HPDE6-E6E7 (cell line): ENCODE measurements at regions not wholly inside any gene's neighbourhood (a gene's known extent, or its start where the extent isn't known, plus 50 kb on each side); places are given as distances from the start of the nearest gene placed in this dataset.
"Not testable (repeated sequence)": the region's sequence is repeated elsewhere in the genome, so short reads cannot be mapped to it uniquely, and the experiment has no call there.

Source experiments
- DNase-seq: peaks from one replicate; pipeline ENCODE4 v3.0.0; 2011; ENCODE audit warnings: missing footprints; ENCODE audit errors: extremely low spot score

DNA sequence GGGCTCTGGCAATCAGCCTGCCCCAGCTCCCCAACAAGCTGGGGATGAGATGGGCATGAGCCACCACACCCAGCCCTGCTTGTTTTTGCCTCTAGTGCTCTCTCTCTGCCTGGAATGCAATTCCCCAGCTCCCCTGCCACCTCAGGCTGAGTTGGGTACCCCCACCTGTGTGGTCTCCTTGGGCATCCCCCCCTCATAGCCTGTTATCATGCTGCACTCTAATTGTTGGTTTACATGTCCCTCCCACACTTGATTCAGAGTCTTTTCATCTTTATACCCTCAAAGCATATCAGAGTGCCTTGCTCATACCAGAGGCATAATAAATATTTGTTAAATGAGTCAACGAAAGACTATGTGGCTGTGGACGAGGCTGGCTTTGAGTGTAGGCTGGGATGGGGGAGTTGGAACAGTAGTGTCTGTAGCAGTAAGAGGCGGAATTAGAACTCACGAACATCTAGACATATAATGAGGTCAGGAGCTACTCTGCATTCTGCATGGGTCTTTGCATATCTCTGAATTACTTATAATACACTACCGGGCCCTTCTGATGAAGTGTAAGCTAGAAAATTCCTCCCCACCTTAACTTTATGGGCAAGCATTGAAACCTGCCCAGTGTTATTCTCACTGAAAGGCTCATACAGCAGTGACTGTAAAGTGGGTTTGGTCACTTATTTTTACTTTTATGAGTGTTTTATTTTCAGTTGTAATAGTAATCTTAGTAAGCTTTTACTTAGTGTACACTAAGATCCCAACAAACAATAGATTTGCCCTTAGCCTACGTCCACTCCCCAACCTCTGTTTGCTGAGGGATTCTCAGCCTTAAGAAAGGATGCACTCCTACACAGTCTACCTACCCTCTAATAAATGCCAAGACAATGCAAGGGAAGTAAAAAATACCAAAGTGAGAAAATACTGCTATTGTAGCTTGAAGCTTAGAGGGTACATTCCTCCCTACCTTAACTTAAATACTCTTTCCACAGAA lies 58.7 kb downstream of the EDN1 start:
- peak; percentile 62 for DNase-seq

DNA sequence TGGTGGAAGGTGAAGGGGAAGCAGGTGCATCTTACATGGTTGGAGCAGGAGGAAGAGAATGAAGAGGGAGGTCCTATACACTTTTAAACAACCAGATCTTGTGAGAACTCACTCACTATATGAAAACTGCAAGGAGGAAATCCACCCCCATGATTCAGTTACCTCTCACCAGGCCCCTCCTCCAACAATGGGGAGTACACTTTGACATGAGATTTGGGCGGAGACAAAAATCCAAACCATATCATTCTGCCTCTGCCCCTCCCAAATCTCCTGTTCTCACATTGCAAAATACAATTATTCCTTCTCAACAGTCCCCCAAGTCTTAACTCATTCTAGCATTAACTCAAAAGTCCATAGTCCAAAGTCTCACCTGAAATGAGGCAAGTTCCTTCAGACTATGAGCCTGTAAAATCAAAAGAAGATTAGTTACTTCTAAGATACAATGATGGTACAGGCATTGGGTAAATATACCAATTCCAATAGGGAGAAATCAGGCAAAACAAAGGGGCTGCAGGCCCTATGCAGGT lies 60.5 kb downstream of the EDN1 start:
- no peak for DNase-seq

DNA sequence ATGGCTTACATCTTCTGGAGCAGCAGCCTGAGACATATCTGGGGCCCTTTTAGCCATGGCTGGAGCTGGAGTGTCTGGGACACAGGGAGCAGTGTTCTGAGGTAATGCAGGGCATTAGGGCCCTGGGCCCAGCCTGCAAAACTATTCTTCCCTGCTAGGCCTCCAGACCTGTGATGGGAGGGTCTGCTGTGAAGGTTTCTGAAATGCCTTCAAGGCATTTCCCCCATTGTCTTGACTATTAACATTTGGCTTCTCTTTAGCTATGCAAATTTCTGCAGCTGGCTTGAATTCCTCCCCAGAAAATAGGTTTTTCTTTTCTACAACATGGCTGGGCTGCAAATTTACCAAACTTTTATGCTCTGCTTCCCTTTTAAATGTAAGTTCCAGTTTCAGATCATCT lies 61.5 kb downstream of the EDN1 start:
- no peak for DNase-seq

DNA sequence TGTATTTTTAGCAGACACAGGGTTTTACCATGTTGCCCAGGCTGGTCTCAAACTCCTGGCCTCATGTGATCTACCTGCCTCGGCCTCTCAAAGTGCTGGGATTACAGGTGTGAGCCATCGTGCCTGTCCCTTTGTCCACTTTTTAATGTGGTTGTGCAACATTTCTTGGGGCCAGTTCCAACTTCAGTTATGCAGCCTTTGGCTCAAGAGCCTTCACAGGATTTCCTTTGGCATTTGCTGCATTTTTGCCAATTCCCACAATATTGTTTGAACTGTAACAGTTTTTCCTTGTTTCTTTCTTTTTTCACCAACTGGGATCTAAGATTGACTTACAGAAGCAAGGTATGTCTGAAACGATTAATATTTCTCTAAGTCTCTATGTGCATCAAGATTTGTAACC lies 63.6 kb downstream of the EDN1 start:
- DNase-seq = no peak

DNA sequence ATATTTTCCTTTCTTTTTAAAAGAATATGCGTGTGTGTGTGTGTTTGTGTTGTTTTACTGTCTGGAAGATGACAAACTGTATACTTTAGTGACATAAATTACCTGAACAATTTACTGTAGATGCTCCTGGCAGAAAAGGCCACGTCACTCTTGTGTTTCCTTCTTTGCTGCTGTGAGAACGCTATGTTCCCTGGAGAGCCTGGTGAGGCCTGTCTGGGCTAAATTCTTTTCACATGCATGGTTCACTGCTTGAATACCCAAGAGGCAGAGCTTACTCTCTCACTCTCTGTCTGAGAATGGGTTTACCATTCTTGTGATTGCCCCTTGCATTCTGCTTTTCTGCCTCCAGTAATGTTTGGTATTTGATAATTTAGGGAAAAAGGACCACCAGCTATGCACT lies 64.3 kb downstream of the EDN1 start:
- peak; percentile 71 for DNase-seq

DNA sequence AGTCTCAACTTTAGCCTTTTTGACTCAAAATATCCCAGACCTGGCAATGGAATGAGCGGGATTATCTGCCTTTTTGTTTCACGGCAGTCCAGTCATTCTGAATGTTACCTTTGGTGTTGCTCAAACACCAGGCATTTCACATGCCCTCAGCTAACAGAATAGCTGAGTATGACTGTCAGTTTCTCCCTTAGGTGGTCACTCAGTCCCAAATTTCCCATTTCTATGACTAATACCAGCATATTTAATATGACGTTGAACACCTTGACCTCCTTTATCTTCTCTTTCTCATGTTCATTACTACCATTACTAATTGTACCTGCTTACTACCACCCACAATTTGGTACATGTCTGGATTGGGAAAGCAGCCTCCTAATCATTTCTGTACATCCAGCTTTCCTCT lies 65.2 kb downstream of the EDN1 start:
- DNase-seq = no peak

DNA sequence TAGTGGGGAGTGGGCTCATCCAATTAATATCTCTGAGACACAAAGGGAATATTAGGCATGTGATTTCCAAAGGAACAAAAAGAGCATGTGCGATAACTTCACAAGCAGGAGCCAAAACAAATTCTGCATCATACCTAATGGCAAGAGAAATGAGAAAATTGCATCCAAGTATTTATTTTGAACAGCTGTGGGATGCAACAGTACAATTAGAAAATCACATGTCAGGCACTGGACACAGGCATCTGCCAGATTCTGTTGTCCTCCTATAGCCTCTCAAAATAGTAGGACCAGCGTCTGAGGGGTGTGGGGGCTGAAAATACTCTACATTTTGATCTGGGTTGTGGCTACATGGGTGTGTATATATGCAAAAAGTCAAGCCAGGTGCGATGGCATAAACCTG lies 66.3 kb downstream of the EDN1 start:
- DNase-seq = no peak

DNA sequence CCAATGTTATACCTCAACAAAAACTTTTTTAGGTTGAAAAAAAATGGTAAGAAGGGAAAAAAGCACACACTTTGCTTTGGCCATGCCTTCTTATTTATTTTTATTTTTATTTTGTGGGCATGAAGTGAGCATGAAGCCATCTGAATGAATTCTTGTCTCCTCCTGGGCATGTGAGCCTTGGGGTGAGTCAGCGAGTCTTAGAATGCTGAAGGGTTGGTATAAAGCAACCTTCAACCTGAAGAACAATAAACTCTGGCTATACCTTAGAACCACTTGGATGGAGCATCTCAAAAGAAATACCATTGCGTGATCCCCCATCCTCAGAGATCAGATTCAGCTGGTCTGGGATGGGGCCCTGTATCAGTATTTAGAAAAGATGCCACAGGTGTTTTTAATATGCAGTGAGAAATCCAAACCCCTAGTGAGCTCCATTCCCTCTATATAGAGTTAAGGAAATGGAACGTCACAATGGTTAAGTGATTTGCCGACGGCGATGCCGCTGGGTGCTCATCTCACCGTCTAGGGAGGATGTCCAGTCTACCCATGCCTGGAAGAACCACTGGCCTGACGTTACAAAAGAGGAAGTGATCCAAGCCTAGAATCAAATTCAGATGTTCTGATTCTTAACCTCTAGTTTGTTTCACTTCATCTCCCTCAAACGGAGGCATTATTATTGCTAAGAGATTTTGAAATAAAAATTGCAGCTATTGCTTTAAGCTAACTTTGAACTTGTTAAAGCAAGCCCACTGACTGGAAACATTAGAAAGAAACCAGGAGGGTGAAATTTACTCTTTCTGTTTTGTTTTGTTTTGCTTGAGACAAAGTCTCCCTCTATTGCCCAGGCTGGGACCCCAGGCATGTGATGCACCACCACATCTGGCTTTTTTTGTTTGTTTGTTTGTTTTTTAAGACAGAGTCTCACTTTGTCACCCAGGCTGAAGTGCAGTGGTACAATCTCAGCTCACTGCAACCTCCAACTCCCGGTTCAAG lies 67.1 kb downstream of the EDN1 start:
- DNase-seq = no peak

DNA sequence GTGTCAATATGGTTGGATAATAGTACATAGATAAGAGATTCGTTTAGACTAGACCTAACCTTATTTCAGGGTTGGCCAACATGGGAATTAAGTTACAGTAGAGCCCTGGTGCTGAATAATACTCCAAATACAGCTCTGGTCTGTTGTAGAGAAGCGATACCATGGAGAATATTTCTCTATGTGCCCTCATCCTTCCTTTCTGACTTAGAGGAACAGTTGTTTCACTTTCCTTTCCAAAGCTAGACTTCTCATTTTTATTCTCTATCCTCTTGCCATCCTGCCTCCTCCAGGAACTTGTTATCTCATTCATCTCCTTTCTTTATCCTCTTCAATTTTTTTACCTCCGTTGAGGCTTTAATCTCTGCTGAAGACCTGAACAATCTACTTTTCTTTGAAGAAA lies 68.9 kb downstream of the EDN1 start:
- no peak for DNase-seq

DNA sequence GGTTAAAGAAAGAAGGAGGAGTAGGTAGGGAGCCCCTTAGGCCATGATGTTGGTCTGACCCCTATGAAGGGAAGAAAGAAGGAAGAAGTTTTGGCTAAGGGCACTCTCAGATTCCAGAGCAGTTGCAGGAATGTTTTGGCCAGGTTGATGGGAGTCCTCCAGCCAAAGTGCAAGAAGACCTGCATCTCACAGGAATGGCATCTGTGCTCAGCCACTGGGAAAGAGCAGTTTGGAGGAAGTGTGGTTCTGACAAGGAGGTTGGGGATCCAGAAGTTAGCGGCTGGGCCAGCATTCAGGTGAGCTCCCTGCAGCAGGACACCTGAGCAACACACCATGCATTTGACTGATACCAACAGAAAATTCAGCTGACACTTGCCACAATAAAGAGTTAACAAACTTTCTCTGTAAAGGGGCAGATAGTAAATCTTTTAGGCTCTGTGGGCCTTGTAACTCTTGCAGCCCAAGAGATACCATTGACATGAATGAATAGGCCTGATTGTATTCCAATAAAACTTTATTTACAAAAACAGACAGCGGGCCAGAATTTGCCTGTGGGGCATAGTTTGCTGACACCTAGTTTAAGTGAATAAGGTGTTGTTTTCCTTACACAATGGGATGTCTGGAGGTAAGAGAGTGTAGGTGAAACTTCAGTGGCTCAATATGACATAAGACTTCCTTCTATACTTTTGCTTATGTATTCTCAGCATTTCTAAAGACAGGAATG lies 71.0 kb downstream of the EDN1 start:
- no peak for DNase-seq

DNA sequence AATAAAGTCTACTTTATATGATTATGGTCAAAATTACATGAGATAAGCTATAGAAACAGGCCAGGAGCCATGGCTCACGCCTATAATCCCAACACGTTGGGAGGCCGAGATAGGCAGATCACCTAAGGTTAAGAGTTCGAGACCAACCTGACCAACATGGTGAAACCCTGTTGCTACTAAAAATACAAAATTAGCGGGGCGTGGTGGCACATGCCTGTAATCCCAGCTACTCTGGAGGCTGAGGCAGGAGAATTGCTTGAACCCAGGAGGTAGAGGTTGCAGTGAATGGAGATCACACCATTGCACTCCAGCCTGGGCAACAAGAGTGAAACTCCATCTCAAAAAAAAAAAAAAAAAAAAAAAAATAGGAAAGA lies 73.1 kb downstream of the EDN1 start:
- not testable (repeated sequence) for DNase-seq

DNA sequence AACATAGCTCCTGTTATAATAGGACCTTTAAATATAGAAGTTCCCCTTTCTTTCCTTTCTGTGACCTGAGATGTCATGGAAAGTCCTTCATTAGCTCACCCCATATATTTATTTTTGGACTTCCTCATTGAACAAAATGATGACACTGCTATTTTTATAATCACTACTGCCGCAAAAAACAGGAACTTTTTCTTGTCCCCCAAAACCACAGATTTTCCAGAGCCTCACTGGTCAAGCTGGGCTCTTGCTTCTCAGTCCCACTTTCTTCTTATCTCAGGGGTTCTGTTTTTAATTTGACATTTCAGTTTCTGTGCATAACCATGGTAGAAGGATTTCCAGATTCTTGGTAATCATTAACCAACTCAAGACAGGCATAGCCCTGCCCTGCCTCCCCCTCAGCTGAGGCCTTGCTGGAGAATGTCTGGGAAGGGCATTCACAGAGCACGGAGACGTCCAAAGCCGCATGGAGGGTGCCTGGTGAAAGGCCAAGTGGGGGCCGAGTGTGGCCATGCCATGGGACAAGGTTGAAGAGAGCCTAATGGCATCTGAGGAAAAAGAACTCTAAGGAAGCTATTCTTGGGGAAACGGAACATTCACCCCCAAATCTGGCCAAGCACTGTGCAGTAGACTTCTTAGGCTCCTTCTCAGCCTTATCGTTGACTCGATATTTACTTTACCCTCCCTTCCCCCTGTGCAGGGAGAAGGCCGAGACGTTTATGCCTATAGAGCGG lies 73.7 kb downstream of the EDN1 start:
- no peak for DNase-seq

DNA sequence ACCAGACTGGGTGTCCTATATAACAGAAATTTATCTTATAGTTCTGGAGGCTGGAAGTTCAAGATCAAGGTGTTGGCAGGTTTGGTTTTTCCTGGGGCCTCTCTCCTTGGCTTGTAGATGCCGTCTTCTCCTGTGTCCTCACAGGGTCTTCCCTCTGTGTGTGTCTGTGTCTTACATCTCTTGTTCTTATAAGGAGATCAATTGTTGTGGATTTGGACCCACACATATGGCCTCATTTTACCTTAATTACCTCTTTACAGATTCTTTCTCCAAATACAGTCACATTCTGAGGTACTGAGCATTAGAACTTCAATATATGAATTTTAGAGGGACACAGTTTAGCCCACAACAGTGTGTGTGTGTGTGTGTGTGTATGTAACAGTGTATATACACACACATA lies 74.5 kb downstream of the EDN1 start:
- DNase-seq = no peak

DNA sequence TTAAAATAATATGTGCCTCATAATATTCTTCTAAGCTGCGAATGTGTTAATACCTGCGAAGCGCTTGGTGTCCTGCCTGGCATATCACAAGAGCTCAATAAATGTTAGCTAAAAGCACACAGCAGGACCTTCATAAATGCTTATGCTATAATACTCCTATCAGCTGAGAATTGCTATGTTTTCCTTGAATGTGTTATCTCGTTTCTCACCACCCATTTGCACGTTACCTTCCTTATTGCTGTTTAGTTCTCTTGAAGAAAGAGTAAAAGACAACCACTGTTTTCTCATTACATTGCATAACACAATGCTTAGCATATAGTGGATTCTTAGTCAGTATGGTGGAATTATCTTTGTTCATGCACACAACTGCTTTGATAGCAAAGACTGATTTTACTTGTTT lies 76.6 kb downstream of the EDN1 start:
- DNase-seq = no peak

DNA sequence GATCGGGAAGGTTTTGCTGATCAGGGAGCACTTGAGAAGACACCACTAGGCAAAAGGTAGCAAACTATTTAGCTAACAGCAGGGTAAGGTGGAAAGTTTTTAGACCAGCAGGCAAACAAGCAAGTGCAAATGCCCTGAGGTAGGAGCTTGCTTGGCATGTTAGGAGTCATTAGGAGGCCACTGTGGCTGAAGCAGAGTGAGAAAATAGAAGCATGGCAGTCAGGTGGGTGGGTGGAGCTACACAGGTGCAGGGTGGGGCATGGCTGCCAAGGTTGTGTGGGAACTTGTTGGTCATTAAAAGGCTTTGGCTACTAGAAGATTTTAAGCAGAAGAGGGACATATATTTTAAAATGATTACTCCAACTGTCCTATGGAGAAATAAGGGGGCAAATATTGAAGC lies 77.3 kb downstream of the EDN1 start:
- no peak for DNase-seq

DNA sequence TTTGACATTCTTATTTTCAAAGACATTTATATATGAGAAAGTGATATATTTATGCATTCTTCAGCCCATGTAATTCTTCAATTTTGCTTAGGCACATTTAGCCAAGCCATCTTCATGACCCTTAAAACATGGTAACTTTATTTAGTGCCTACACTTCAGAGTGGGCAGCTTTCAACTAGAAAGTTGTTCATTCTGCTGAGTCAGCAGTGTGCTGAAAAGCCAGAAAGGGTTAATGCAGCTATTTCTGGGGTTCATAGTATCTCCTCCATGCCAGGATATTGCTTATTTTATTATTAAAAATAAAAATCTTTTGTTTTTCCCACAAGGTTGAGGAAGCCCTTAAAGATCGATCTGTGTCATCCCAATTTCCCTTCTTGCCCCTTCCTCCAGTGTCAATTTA lies 79.2 kb downstream of the EDN1 start:
- no peak for DNase-seq

DNA sequence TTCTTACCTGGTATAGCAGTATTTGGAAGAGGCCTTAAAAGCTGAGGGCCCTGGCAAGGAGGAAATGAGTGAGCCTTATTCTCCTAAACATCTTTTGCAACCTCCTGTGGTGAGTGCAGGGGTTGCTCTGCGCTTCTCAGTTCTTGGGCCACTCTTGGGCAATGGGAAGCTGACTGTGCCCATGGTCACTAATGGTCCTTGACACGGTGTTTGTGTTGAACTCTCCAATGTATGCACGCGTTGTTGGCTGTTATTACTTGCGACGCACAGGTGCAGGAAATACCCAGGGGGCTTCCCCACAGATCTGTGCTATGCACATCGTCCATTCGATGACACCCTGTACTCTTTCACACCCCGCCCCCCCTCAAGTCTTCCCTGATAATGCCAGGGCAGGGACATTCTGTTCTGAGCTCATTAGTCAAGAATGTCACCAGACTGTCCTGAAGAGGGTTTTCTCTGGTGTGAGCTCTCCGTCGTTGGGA lies 79.7 kb downstream of the EDN1 start:
- DNase-seq = no peak

DNA sequence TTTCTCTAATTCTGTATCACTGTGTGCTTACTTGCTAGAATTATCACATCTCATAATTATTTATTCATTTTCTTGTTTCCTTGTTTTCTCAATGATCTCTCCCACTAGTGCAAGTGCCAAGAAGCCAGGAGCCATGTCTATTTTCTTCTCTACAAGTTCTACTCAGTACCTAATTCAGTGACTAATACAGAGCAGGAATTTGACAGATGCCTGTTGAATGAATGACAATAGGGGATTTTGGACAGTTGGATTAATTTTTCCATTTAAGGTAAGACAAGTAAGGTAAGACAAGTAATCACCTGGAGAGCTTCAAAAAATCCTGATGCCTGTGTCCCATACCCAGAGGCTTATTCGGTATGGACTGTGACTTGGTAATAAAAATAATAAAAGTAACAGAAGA lies 81.0 kb downstream of the EDN1 start:
- no peak for DNase-seq

DNA sequence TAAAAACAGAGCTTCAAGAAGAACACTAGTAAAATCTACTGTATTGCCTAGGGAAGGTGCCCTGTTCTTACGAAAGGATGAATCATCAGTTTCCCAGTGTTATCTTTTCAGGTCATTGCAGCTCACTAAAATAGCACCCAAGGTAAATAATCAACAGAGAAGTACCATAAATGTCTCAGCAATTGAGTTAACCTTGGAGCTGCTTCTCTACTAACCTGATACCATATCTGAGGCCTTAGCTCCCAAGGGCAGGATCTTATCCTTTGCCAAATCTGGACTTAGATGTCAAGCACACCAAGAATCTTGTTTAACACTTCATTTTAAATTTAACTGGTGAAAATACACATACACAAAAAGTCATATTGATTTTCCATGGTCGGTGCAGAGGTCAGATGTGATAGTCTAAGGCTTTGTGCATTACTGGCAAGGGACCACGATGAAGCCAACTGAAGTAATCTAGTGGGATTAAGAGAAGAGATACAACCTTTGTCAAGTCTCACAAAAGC lies 81.5 kb downstream of the EDN1 start:
- peak; percentile 49 for DNase-seq

DNA sequence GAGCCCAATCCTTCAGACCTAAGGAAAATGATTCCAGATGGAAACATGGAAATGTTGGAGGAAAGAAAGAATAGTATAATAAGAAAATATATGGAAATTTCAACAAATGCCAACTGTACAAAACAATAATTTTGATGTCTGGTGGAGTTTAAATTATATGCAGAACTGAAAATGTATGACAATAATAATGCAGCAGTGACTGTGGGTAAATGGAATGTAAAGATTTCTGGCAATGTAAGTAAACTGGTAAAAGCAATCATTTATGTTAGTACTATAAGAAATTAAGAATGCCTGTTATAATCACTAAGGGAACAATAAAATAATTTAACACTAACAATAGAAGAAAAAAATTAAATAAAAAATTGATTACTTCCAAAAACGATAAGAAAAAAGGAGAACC lies 89.0 kb downstream of the EDN1 start:
- no peak for DNase-seq

DNA sequence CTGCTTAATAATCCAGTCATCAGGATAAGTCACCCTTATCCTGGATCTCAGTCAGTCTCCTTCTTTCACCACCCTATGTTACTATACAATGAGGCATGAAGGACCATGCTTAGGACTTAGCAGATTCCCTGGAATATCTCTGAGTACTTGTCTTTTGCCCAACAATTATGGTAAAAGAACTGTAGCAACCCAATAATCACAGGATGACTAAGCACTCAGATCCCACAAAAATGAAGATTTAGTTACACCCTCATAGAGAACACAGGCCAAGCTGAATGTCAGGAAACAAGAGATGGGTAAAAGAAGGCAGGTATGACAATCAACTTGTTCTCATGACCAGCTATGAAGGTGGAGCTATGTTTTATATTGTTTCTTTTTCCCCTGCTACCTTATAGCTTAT lies 91.4 kb downstream of the EDN1 start:
- no peak for DNase-seq
